Chondrocyte (in vitro differentiated cells): ENCODE measurements at regions not wholly inside any gene's neighbourhood (a gene's known extent, or its start where the extent isn't known, plus 50 kb on each side); places are given as distances from the start of the nearest gene placed in this dataset.

ENCODE experiments used
- DNase-seq: peaks from one replicate; pipeline ENCODE4 v3.0.0; 2021; ENCODE audit warnings: mixed read lengths, low spot score
- H3K27ac Mint-ChIP-seq: one replicate; pipeline ENCODE4 v1.8.0; 2021; ENCODE audit warnings: mild to moderate bottlenecking, moderate library complexity, mixed read lengths; ENCODE audit not compliant: unreplicated experiment
- H3K27me3 Mint-ChIP-seq: 2 replicates; pipeline ENCODE4 v1.8.0; 2021; ENCODE audit warnings: low read depth, mixed read lengths
- H3K36me3 Mint-ChIP-seq: 2 replicates; pipeline ENCODE4 v1.8.0; 2021; ENCODE audit warnings: low read depth, mixed read lengths
- H3K4me1 Mint-ChIP-seq: 2 replicates; pipeline ENCODE4 v1.8.0; 2021; ENCODE audit warnings: low read depth, mild to moderate bottlenecking, mixed read lengths
- H3K4me3 Mint-ChIP-seq: one replicate; pipeline ENCODE4 v1.8.0; 2021; ENCODE audit warnings: mild to moderate bottlenecking, moderate library complexity, mixed read lengths; ENCODE audit not compliant: unreplicated experiment
- H3K9me3 Mint-ChIP-seq: 2 replicates; pipeline ENCODE4 v1.8.0; 2021; ENCODE audit warnings: low read depth, mixed read lengths
- TF ChIP-seq, protein P1 (sequence below): fragments of 200-600 bp; sonication (generic); IDR thresholded peaks from 2 replicates; pipeline ENCODE4 v1.5.0; 2021; ENCODE audit warnings: antibody characterized with exemption, mild to moderate bottlenecking, moderate library complexity

DNA sequence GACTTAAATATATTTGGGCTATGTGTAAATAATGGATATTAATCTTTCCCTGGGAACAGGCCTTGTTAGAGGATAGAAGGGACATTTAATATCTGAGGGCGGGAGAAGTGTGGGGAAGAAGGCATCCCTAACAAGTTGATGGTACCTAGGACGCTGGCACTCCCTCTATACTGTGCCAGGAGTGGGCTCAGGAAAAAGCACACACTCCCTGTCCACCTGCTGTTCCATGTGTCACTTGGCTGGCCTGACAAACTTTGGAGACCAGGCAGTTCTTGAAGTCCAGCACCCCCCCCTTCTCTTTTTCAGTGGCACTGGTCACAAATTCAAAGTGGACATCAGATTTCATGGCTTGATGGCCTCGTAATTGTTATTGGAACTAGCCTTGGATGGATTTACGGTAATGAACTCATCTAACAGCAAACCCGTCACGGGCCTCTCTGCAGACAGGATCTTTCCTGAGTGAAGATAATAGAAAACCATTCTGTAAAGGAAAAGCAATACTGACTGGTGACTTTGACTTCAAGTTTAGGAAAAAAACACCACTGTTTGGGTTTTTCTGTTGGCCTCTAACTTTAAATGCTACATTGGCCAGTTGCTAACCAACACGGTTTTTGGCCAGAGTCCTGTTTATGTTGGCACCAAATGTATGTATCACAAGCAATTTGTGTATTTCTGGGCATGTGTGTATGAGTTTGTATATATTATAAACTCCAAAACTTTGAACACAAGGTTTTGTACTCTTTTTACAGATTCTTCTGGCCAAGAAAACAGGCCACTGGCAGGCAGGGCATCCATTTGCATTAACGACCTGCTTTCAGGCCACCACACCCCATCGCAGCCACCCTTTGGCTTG, 552.6 kb downstream of the CCDC171 start:
- no peak overlapping the region for H3K27ac Mint-ChIP-seq
- no peak overlapping the region for H3K4me3 Mint-ChIP-seq
- no peak for DNase-seq
- H3K36me3 Mint-ChIP-seq: no peaks in the 10 kb centered on the region
- H3K27me3 Mint-ChIP-seq: no peaks in the 10 kb centered on the region
- TF ChIP-seq, protein P1, sequence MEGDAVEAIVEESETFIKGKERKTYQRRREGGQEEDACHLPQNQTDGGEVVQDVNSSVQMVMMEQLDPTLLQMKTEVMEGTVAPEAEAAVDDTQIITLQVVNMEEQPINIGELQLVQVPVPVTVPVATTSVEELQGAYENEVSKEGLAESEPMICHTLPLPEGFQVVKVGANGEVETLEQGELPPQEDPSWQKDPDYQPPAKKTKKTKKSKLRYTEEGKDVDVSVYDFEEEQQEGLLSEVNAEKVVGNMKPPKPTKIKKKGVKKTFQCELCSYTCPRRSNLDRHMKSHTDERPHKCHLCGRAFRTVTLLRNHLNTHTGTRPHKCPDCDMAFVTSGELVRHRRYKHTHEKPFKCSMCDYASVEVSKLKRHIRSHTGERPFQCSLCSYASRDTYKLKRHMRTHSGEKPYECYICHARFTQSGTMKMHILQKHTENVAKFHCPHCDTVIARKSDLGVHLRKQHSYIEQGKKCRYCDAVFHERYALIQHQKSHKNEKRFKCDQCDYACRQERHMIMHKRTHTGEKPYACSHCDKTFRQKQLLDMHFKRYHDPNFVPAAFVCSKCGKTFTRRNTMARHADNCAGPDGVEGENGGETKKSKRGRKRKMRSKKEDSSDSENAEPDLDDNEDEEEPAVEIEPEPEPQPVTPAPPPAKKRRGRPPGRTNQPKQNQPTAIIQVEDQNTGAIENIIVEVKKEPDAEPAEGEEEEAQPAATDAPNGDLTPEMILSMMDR: no peak
- H3K4me1 Mint-ChIP-seq: peaks cover 43% of the 10 kb centered on the region
- no peaks in the 10 kb centered on the region for H3K9me3 Mint-ChIP-seq

GRCh38 chr9:16106021-16106571, 553.3 kb downstream of the CCDC171 start:
- TF ChIP-seq, protein P1: no peak
- H3K27me3 Mint-ChIP-seq: no peaks in the 10 kb centered on the region
- no peak for DNase-seq
- H3K4me3 Mint-ChIP-seq: no peak overlapping the region
- H3K9me3 Mint-ChIP-seq: peaks cover 2% of the 10 kb centered on the region
- H3K4me1 Mint-ChIP-seq: peaks cover 36% of the 10 kb centered on the region
- H3K27ac Mint-ChIP-seq: no peak overlapping the region
- H3K36me3 Mint-ChIP-seq: no peaks in the 10 kb centered on the region

GRCh38 chr9:16112116-16112515, 559.3 kb downstream of the CCDC171 start:
- DNase-seq: no peak
- H3K27ac Mint-ChIP-seq: no peak overlapping the region
- H3K27me3 Mint-ChIP-seq: no peaks in the 10 kb centered on the region
- no peak overlapping the region for H3K4me3 Mint-ChIP-seq
- TF ChIP-seq, protein P1: no peak
- peaks cover 2% of the 10 kb centered on the region for H3K9me3 Mint-ChIP-seq
- no peaks in the 10 kb centered on the region for H3K36me3 Mint-ChIP-seq
- no peaks in the 10 kb centered on the region for H3K4me1 Mint-ChIP-seq

DNA sequence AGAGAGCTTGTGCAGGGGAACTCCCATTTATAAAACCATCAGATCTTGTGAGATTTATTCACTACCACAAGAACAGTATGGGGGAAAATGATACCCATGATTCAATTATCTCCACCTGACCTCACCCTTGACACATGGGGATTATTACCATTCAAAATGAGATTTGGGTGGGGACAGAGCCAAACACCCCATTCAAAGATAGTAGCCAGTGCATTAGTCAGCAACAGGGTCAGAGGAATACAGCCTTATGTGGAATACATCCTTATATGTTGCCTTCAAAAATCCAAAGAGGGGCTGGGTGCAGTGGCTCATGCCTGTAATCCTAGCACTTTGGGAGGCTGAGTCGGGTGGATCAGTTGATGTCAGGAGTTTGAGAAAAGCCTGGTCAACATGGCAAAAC, 563.2 kb downstream of the CCDC171 start:
- no peak for DNase-seq
- Mint-ChIP-seq H3K4me3 (no peak overlapping the region), H3K27me3 (no peaks in the 10 kb centered on the region), H3K9me3 (no peaks in the 10 kb centered on the region), H3K27ac (no peak overlapping the region), H3K36me3 (no peaks in the 10 kb centered on the region), H3K4me1 (peaks cover 26% of the 10 kb centered on the region)
- TF ChIP-seq, protein P1: no peak

GRCh38 chr9:16118043-16118442, 565.2 kb downstream of the CCDC171 start:
- Mint-ChIP-seq H3K9me3 (no peaks in the 10 kb centered on the region), H3K4me3 (no peak overlapping the region), H3K36me3 (no peaks in the 10 kb centered on the region), H3K27me3 (no peaks in the 10 kb centered on the region), H3K4me1 (peaks cover 43% of the 10 kb centered on the region), H3K27ac (no peak overlapping the region)
- TF ChIP-seq, protein P1: no peak
- DNase-seq: no peak
